Endothelial cell of umbilical vein (primary cell): ENCODE measurements at regions not wholly inside any gene's neighbourhood (a gene's known extent, or its start where the extent isn't known, plus 50 kb on each side); places are given as distances from the start of the nearest gene placed in this dataset.

Source experiments
- CTCF ChIP-seq, 2 donors: IDR thresholded peaks; 1 replicate in 1 of 2; 2 replicates in 1 of 2; pipeline ENCODE4 v1.5.1; 2011; ENCODE audit warnings: low read length in 2 of 2, mild to moderate bottlenecking in 2 of 2, moderate library complexity in 2 of 2, control low read depth in 1 of 2, inconsistent platforms in 1 of 2, low read depth in 1 of 2; ENCODE audit not compliant: insufficient read depth in 1 of 2; ENCODE audit errors: extremely low read depth in 1 of 2
- MAX ChIP-seq: IDR thresholded peaks from 2 replicates; pipeline ENCODE4 v1.6.1; 2011; ENCODE audit not compliant: insufficient read depth, insufficient read length
- MYC ChIP-seq: IDR thresholded peaks from one replicate; pipeline ENCODE4 v1.6.1; 2011; ENCODE audit warnings: mild to moderate bottlenecking, low read depth, low read length
- POLR2A ChIP-seq: IDR thresholded peaks from 2 replicates; pipeline ENCODE4 v1.6.1; 2012; ENCODE audit warnings: low read depth, mild to moderate bottlenecking, control low read depth, low read length
- POLR2AphosphoS5 ChIP-seq: IDR thresholded peaks from 2 replicates; pipeline ENCODE4 v1.6.1; 2012; ENCODE audit warnings: low read depth, mild to moderate bottlenecking, control low read depth, low read length, moderate library complexity; ENCODE audit not compliant: insufficient read depth

- TF ChIP-seq POLR2A (no peak), POLR2AphosphoS5 (no peak), MAX (no peak), CTCF (IDR thresholded peaks at IDR 0.05; ENCODE audit: extremely low read depth in 1 of 2, insufficient read depth in 1 of 2, low read depth in 1 of 2, low read length in 2 of 2) (no peak), MYC (no peak)
These were observed 377.2 kb upstream of the SGO1 start for GRCh38 chr3:20563251-20563650.
